Right cardiac atrium (tissue), 5 donors: ENCODE measurements at regions not wholly inside any gene's neighbourhood (a gene's known extent, or its start where the extent isn't known, plus 50 kb on each side); places are given as distances from the start of the nearest gene placed in this dataset.

Experiments used
- ATAC-seq, 2 donors: fragments of 200-7000 bp; cut with Tn5 transposase; one replicate each; pipeline versions ENCODE4 v1.8.0 to v1.9.1; 2020; ENCODE audit warnings: moderate library complexity in 2 of 2, mild to moderate bottlenecking in 1 of 2
- DNase-seq, 3 donors: peaks; one replicate each; pipeline ENCODE4 v3.0.0-alpha.2; 2020
- H3K27ac ChIP-seq: one replicate; pipeline ENCODE4 v1.5.1; 2013; ENCODE audit warnings: mild to moderate bottlenecking, low read length, control low read depth, moderate library complexity
- H3K27me3 ChIP-seq: one replicate; pipeline ENCODE4 v1.6.1; 2013; ENCODE audit not compliant: control insufficient read depth, insufficient read depth
- H3K4me1 ChIP-seq: one replicate; pipeline ENCODE4 v1.6.1; 2013; ENCODE audit warnings: low read length; ENCODE audit not compliant: control insufficient read depth, insufficient read depth
- H3K4me3 ChIP-seq: one replicate; pipeline ENCODE4 v1.5.1; 2013; ENCODE audit warnings: low read length, control low read depth
- H3K9me3 ChIP-seq: one replicate; pipeline ENCODE4 v1.6.1; 2013; ENCODE audit warnings: low read length; ENCODE audit not compliant: control insufficient read depth
- WGBS: extraction: QIAGEN DNeasy Blood & Tissue Kit; methylation state at CpG from one replicate; pipeline ENCODE4 v1.1.7; 2013; 5-methylcytosine and 5-hydroxymethylcytosine counted together
- intact Hi-C, 4 donors: fragments of 100-400 bp; cut with DNase I; formaldehyde crosslinking; loops; one replicate each; pipeline versions ENCODE4 v1.11.0 to v1.14.0; 2022 to 2023
- donor health status: healthy with polysubstance abuse.
- donor health status: DM: no; HTN: yes; CAD: no.
- donor health status: DM: no; HTN: no; CAD: no.
- donor health status: DM: no; HTN: yes; CAD: no; lungs with severe emphysema.
- donor health status: DM: yes; HTN: yes; CAD: no.

DNA sequence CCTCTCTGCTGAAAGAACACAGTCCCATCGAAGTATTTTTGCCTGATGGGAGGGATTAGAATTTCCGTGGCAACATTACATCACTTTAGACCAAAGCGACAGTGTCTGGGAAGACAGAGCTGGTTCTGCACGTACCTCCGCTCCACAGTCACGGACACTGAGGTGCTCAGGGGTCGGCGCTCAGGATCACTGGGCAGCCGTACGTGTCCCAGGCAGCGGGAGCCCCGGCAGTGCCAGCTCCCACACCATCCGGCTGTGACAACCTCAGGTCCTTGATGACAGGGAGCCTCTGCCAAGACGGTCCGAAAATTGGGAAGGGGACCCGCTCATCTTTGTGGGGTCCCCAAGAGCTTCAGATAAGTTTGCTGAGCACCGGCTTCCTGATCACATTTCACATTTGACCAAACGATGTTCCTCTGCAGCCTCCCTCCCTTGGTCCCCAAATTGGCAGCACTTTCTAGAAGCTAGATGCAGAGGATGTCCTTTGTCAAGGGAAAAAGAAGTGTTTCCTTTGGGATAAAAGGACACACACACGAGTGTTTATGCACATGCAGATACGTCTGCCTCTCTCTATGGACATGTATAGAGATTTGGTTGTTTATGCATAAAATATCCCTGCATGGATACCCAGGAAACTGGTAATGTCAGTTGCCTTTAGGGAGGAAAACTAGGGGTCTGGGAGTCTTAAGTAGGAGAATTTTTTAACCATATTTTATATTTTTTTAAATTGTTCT lies 61.6 kb upstream of the LINC01488 start:
- Histone ChIP-seq H3K4me3 (no peak overlapping the region), H3K27me3 (no peaks in the 10 kb centered on the region), H3K9me3 (peaks cover 1% of the 10 kb centered on the region), H3K27ac (no peak overlapping the region), H3K4me1 (no peaks in the 10 kb centered on the region)
- DNase-seq (peak in 1 of 3 donors; percentile 39), ATAC-seq (no peak)
- intact Hi-C loops, result no loop called here
- WGBS, result 55% methylated on average over 20 of the region's 20 CpGs

DNA sequence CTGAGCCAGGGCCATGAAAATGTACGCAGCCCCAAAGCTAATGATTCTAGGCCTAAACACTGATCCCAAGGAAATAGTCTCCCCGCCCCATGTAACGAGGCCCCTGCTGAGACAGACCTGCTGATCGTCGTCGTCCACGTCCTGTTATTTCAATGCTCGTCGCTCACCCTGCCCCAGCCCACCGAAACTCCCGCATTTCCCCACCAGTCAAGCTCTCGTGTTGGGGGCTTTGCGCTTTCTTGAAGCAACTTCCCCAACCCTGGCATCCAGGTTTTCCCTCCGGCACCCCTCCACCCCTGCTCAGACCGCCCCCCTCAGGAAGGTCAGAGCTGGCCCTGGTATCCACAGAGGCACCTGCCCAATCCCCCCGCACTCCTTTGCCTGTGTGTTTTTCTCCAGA lies 58.8 kb upstream of the LINC01488 start:
- WGBS, result 91% methylated on average over 16 of the region's 16 CpGs
- intact Hi-C loops, result no loop called here
- Histone ChIP-seq H3K4me1 (no peaks in the 10 kb centered on the region), H3K27ac (no peak overlapping the region), H3K9me3 (peaks cover 2% of the 10 kb centered on the region), H3K27me3 (no peaks in the 10 kb centered on the region), H3K4me3 (no peak overlapping the region)
- DNase-seq, result no peak
- no peak for ATAC-seq

DNA sequence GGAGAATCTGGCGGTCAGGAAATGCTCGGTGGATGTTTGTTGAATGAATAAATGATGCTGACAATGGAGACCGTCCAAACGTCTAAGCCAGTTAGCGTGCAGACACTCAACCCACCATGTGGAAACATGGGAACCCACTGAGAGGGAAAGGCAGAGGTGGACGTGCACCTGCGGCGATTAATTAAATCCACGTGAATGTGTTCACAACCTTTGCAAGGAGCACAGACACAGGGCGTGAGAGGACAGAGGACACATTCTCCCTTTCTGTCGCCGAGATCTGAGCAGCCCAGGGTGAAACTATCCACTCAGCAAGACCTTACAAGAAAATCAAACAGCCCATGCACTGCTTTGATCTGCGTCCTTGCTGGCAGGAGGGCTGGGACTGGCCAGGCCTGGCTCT lies 58.3 kb upstream of the LINC01488 start:
- intact Hi-C loops, result no loop called here
- no peaks in the 10 kb centered on the region for H3K27me3 ChIP-seq
- no peak overlapping the region for H3K27ac ChIP-seq
- no peak overlapping the region for H3K4me3 ChIP-seq
- no peaks in the 10 kb centered on the region for H3K4me1 ChIP-seq
- WGBS, result 92% methylated on average over 13 of the region's 13 CpGs
- peaks cover 2% of the 10 kb centered on the region for H3K9me3 ChIP-seq
- no peak for DNase-seq
- ATAC-seq, result no peak

DNA sequence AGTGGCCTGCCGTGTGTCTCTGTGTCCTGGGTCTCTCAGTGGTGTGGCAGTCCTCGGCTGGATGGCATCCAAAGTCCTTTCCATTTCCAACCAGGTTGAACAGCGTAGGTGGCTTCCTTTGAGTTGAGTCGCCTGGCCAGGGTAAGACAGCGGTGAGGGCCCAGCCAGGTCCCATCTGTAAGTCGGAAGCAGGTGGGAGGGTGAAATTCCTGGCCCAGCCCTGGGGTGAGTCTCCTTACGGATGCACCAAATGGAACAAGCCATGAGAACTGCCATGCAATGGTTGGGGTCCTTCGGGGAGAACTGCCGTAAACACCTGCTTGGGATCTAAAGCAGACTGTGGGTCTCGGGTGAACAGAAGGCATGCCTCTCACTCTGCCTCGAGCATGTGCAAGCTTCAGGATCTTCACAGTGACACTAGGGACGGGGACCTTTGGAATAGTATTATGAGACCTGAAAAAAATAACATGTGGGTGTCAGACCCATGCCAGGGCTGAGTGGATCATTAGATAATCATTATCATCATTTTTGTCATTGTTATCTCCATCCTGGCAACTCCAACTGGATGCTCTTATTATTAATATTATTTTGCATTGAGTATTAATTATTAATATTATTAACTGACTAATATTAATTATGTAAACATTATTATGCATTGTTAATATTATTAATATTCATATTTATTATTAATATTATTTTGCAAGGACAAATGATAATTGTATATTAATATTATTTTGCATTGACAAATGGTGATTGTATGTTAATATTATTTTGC lies 57.7 kb upstream of the LINC01488 start:
- intact Hi-C loops, result no loop called here
- Histone ChIP-seq H3K27me3 (no peaks in the 10 kb centered on the region), H3K9me3 (peaks cover 2% of the 10 kb centered on the region), H3K27ac (no peak overlapping the region), H3K4me3 (no peak overlapping the region), H3K4me1 (no peaks in the 10 kb centered on the region)
- WGBS, result 94% methylated on average over 12 of the region's 12 CpGs
- DNase-seq, result no peak
- ATAC-seq, result no peak

DNA sequence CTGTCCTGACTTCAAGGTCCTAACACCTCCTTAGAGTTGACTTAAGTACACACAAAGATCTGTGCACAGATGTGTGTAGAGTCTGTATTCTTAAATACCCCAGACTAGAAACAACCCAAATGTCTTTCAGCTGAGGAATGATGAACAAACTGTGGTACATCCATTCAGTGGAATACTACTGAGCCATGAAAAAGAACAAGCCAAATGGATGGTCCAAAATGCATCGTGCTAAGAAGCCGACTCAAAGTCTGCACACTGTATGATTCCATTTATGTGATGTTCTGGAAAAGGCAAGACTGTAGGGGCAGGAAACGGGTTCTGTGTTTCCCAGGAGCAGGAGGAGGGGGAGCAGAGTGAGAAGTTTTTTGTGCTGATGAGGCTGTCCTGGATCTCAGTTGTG lies 56.7 kb upstream of the LINC01488 start:
- 79% methylated on average over 3 of the region's 3 CpGs for WGBS
- no peak overlapping the region for H3K4me3 ChIP-seq
- DNase-seq, result no peak
- H3K27ac ChIP-seq, result no peak overlapping the region
- no peak for ATAC-seq
- intact Hi-C loops, result no loop called here
- peaks cover 2% of the 10 kb centered on the region for H3K9me3 ChIP-seq
- H3K27me3 ChIP-seq, result no peaks in the 10 kb centered on the region
- no peaks in the 10 kb centered on the region for H3K4me1 ChIP-seq

DNA sequence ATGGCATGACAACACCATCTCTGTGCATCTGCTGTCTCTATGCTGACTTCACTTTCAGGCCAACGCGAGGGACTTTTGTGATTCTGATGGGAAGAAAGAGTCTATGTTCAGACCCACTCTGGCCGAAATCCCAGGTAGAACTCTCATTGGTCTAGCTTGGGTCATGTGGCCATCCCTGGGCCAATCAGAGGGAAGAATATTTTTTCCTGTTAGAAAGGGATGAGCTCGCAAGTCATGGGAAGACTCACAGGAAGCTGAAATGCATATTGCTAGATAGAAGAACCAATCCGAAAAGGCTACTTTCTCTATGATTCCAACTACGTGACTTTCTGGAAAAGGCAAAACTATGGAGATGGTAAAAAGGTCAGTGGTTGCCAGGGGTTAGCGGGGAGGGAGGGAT lies 56.0 kb upstream of the LINC01488 start:
- no peak for DNase-seq
- no peak overlapping the region for H3K27ac ChIP-seq
- no peak for ATAC-seq
- no peaks in the 10 kb centered on the region for H3K4me1 ChIP-seq
- WGBS, result 94% methylated on average over 7 of the region's 7 CpGs
- H3K27me3 ChIP-seq, result no peaks in the 10 kb centered on the region
- peaks cover 2% of the 10 kb centered on the region for H3K9me3 ChIP-seq
- intact Hi-C loops, result no loop called here
- H3K4me3 ChIP-seq, result no peak overlapping the region

DNA sequence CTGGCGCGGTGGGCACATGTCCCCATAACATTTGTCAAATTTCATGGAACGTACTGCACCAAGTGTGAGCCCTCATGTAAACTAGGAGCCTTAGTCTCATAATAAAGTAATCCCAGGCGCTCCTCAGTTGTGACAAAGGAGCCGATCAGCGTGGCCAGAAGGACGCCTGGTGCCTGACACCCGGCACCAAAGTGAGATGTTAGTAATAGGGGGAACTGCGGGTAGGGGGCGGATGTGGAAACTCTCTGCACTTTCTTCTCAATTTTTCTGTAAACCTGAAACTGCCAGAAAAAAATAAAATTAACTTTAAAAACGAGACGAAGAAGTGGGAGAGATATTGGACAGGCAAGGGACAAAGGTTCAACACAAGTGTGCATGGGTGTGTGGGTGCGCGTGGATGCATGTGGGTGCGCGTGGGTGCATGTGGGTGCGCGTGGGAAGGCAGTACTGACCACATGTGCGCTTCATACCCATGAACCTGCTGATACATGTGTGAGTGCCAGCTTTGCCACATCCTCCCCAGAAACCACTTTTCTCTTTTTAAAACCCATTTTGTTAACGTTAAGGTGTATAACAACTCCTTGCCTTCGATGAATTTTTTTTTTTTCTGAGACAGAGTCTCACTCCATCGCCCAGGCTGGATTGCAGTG lies 55.4 kb upstream of the LINC01488 start:
- Histone ChIP-seq H3K27ac (no peak overlapping the region), H3K4me3 (no peak overlapping the region), H3K27me3 (no peaks in the 10 kb centered on the region), H3K9me3 (peaks cover 2% of the 10 kb centered on the region), H3K4me1 (no peaks in the 10 kb centered on the region)
- 90% methylated on average over 22 of the region's 22 CpGs for WGBS
- DNase-seq (no peak), ATAC-seq (no peak)
- intact Hi-C loops, result no loop called here

DNA sequence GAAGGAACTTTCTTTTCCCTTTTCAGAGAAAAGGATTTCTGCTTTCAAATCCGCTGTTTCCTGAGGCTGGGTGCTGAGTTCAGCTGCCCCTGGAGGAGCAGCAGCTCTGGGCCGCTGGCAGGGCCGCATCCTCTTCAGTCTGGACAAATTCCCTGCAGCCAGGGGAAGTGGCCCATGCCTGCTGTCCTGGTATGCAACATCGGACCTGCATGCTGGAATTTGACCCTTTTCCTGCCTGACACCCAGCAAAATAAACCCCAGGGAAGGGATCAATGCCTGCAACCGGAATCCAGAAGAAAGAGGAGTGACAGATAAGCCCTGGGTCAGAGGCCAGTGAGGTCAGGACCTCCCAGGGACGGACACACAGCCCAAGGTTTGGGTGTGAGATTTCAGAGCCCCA lies 54.1 kb upstream of the LINC01488 start:
- no peaks in the 10 kb centered on the region for H3K4me1 ChIP-seq
- WGBS, result 64% methylated on average over 6 of the region's 6 CpGs
- intact Hi-C loops, result no loop called here

DNA sequence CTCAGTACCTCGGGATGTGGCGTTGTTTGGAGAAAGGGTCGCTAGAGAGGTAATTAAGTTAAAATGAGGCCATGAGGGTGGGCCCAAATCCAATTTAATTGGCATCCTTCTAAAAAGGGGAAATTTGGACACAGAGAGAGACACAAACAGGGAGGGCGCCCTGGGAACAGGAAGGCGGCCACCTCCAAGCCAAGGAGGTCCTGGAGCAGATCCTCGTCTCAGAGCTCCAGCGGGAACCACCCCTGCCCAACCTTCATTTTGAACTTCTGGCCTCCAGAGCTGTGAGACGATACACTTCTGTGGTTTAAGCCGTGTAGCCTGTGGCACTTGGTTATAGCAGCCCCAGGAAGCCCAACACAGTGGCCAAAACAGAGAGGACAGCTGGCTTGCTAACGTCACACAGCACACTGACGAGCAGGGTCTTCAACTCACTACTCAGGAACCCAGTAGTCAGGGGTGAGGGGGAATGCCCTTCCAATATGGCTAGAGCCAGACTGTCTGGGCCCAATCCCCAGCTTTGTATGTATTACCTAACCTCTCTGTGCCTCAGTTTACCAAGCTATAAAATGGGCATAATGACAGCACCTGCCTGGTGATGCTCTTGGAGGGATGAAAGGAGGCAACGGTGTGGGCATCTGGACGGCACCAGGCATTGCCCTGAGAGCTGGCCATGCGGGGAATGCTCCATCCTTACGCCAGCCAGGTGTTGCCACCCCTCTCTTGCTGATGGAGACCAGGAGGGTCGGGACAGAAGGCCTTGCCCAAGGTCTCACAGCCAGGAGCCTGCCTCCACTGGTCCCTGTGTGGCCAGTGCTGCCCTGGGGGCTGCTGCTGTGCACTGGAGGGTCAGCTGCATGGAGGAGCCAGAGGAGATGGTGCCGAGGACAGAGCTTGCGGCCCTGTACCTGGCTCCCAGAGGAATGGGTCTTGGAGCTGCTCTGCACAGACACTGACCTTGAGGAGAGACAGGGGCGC lies 53.3 kb upstream of the LINC01488 start:
- no peak overlapping the region for H3K4me3 ChIP-seq
- no peak overlapping the region for H3K27ac ChIP-seq
- 88% methylated on average over 19 of the region's 19 CpGs for WGBS
- intact Hi-C loops, result no loop called here
- no peaks in the 10 kb centered on the region for H3K4me1 ChIP-seq
- peaks cover 2% of the 10 kb centered on the region for H3K9me3 ChIP-seq
- DNase-seq (no peak), ATAC-seq (no peak)
- no peaks in the 10 kb centered on the region for H3K27me3 ChIP-seq

More for the DNA sequence above, 54.1 kb upstream of the LINC01488 start:
- ATAC-seq (no peak), DNase-seq (peak in 2 of 3 donors; percentile 71 to 72)
- Histone ChIP-seq H3K9me3 (peaks cover 2% of the 10 kb centered on the region), H3K27me3 (no peaks in the 10 kb centered on the region), H3K27ac (no peak overlapping the region), H3K4me3 (no peak overlapping the region)

DNA sequence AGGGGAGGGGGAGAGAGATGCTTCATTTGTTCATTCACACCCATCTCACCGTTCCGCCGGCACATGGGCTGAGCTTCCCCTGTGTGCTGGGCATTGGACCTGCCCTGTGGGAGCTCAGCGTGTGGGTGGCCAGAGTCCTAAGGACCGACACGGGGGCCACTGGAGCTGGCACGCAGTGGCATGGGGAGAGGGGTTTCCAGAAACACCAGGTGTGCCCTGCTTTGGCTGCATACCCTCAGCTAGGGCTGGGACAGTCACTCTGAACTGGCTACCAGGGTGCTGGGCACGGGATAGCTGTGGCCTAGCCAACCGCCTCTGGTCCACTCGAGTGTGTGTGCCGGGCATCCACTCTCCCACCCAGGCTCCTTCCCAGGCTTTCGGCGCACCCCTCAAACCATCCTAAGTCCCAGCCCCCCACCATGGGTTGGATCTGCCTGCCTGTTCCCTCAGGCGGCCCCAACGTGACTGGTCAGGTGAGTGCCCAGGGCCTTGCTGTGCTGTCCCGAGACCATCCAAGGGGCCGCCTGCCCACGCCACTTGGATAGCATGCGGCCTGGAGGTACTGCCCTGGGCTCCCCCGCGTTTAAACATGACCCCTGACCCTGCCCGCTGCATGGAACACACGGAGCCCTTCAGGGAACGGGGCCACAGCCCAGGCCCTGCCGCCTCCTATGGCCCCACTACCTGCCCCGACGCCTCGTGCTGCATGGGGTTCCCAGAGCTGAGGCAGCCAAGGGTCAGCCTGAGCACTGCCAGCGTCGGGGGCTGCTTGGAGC lies 51.6 kb upstream of the LINC01488 start:
- no peak for DNase-seq
- Histone ChIP-seq H3K9me3 (no peaks in the 10 kb centered on the region), H3K4me1 (no peaks in the 10 kb centered on the region), H3K4me3 (no peak overlapping the region), H3K27ac (no peak overlapping the region), H3K27me3 (no peaks in the 10 kb centered on the region)
- intact Hi-C loops, result no loop called here
- ATAC-seq, result no peak
- 94% methylated on average over 30 of the region's 30 CpGs for WGBS
